SK-N-SH (cell line): ENCODE measurements at regions not wholly inside any gene's neighbourhood (a gene's known extent, or its start where the extent isn't known, plus 50 kb on each side); places are given as distances from the start of the nearest gene placed in this dataset.
"Not testable (repeated sequence)": the region's sequence is repeated elsewhere in the genome, so short reads cannot be mapped to it uniquely, and the experiment has no call there.

Experiments
- EP300 ChIP-seq, 2 experiments: IDR thresholded peaks; 2 replicates each; pipeline versions ENCODE4 v1.4.0 to v1.6.1; 2012; ENCODE audit warnings: borderline replicate concordance in 1 of 2, low read depth in 1 of 2, low read length in 1 of 2
- MXI1 ChIP-seq: IDR thresholded peaks from 2 replicates; pipeline ENCODE4 v1.6.1; 2012; ENCODE audit warnings: mild to moderate bottlenecking, low read depth, low read length, improper control_type of control experiment
- POLR2AphosphoS5 ChIP-seq: IDR thresholded peaks from 2 replicates; pipeline ENCODE4 v1.6.1; 2012; ENCODE audit warnings: low read depth, low read length
- SIN3A ChIP-seq: IDR thresholded peaks from 2 replicates; pipeline ENCODE4 v1.6.1; 2012; ENCODE audit warnings: low read depth, mild to moderate bottlenecking, low read length, moderate library complexity, borderline replicate concordance
- TAF1 ChIP-seq: IDR thresholded peaks from 2 replicates; pipeline ENCODE4 v1.6.1; 2012; ENCODE audit warnings: low read depth, mild to moderate bottlenecking, low read length, moderate library complexity, borderline replicate concordance
- TF ChIP-seq, protein P1 (sequence below): IDR thresholded peaks from 2 replicates; pipeline ENCODE4 v1.4.0; 2012; ENCODE audit warnings: low read depth
- TF ChIP-seq, protein P2 (sequence below): fragments of 200-600 bp; sonication (generic); IDR thresholded peaks from 2 replicates; pipeline ENCODE4 v1.6.1; 2017; ENCODE audit warnings: antibody characterized with exemption, mild to moderate bottlenecking, moderate library complexity
- TF ChIP-seq, protein P3 (sequence below): IDR thresholded peaks from 2 replicates; pipeline ENCODE4; 2012
- TF ChIP-seq, protein P4 (sequence below): IDR thresholded peaks from 2 replicates; pipeline ENCODE4 v1.6.1; 2012; ENCODE audit warnings: mild to moderate bottlenecking, low read depth, low read length, moderate library complexity
- TF ChIP-seq, protein P5 (sequence below): fragments of 150-350 bp; IDR thresholded peaks from 2 replicates; pipeline ENCODE4 v1.6.1; 2017; ENCODE audit warnings: antibody characterized with exemption, low read length, low read depth, borderline replicate concordance

DNA sequence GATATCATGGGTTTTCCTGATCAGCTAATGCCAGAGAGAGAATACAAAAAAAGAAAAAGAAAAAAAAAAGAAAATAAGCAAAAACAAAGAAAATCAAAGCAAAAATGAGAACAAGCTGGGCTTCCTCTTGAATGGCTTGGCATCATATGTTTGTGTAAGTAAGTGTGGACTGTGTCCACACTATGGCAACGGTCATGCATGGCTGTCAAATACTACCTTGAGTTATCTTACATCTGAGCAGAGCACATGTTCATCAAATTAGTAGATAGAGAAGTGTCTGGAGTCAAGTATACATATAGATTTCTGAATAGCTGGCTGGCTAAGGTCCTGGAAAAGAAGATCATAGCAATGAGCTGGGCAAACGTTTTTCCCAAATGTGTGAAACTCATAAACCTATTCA is 470.2 kb downstream of the RPIA start:
- TF ChIP-seq, protein P1, sequence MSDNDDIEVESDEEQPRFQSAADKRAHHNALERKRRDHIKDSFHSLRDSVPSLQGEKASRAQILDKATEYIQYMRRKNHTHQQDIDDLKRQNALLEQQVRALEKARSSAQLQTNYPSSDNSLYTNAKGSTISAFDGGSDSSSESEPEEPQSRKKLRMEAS: not testable (repeated sequence)
- TF ChIP-seq, protein P2, sequence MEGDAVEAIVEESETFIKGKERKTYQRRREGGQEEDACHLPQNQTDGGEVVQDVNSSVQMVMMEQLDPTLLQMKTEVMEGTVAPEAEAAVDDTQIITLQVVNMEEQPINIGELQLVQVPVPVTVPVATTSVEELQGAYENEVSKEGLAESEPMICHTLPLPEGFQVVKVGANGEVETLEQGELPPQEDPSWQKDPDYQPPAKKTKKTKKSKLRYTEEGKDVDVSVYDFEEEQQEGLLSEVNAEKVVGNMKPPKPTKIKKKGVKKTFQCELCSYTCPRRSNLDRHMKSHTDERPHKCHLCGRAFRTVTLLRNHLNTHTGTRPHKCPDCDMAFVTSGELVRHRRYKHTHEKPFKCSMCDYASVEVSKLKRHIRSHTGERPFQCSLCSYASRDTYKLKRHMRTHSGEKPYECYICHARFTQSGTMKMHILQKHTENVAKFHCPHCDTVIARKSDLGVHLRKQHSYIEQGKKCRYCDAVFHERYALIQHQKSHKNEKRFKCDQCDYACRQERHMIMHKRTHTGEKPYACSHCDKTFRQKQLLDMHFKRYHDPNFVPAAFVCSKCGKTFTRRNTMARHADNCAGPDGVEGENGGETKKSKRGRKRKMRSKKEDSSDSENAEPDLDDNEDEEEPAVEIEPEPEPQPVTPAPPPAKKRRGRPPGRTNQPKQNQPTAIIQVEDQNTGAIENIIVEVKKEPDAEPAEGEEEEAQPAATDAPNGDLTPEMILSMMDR: not testable (repeated sequence)
- TF ChIP-seq, protein P3, sequence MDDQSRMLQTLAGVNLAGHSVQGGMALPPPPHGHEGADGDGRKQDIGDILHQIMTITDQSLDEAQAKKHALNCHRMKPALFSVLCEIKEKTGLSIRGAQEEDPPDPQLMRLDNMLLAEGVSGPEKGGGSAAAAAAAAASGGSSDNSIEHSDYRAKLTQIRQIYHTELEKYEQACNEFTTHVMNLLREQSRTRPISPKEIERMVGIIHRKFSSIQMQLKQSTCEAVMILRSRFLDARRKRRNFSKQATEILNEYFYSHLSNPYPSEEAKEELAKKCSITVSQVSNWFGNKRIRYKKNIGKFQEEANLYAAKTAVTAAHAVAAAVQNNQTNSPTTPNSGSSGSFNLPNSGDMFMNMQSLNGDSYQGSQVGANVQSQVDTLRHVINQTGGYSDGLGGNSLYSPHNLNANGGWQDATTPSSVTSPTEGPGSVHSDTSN: not testable (repeated sequence)
- TF ChIP-seq EP300 (IDR thresholded peaks at IDR 0.05; ENCODE audit: borderline replicate concordance in 1 of 2, low read depth in 1 of 2, low read length in 1 of 2); POLR2AphosphoS5; SIN3A; MXI1; TAF1: not testable (repeated sequence)
- TF ChIP-seq, protein P4, sequence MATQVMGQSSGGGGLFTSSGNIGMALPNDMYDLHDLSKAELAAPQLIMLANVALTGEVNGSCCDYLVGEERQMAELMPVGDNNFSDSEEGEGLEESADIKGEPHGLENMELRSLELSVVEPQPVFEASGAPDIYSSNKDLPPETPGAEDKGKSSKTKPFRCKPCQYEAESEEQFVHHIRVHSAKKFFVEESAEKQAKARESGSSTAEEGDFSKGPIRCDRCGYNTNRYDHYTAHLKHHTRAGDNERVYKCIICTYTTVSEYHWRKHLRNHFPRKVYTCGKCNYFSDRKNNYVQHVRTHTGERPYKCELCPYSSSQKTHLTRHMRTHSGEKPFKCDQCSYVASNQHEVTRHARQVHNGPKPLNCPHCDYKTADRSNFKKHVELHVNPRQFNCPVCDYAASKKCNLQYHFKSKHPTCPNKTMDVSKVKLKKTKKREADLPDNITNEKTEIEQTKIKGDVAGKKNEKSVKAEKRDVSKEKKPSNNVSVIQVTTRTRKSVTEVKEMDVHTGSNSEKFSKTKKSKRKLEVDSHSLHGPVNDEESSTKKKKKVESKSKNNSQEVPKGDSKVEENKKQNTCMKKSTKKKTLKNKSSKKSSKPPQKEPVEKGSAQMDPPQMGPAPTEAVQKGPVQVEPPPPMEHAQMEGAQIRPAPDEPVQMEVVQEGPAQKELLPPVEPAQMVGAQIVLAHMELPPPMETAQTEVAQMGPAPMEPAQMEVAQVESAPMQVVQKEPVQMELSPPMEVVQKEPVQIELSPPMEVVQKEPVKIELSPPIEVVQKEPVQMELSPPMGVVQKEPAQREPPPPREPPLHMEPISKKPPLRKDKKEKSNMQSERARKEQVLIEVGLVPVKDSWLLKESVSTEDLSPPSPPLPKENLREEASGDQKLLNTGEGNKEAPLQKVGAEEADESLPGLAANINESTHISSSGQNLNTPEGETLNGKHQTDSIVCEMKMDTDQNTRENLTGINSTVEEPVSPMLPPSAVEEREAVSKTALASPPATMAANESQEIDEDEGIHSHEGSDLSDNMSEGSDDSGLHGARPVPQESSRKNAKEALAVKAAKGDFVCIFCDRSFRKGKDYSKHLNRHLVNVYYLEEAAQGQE: not testable (repeated sequence)
- TF ChIP-seq, protein P5, sequence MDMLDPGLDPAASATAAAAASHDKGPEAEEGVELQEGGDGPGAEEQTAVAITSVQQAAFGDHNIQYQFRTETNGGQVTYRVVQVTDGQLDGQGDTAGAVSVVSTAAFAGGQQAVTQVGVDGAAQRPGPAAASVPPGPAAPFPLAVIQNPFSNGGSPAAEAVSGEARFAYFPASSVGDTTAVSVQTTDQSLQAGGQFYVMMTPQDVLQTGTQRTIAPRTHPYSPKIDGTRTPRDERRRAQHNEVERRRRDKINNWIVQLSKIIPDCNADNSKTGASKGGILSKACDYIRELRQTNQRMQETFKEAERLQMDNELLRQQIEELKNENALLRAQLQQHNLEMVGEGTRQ: not testable (repeated sequence)
